ENCODE measurements at regions not wholly inside any gene's neighbourhood (a gene's known extent, or its start where the extent isn't known, plus 50 kb on each side); places are given as distances from the start of the nearest gene placed in this dataset.
"Not testable (repeated sequence)": the region's sequence is repeated elsewhere in the genome, so short reads cannot be mapped to it uniquely, and the experiment has no call there.

DNA sequence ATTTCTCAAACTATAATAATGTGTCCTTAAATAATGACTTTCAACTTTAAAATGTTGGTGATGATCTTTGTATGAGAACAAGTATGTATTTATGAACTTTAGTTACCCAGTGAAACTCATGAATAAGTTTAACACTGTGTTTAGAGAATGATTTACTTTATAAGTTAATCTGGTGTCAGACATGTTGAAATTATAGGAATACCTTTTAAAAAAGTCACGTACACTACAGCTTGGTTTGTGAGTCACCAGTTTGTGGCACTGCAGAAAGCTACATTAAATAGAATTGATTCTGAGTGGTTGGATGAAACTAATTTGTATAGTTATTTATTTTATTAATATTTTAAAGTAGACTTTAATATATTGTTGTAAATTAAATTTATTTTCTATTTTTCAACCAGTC lies 1366.2 kb upstream of the PCDH20 start:
- no peak for DNase-seq

DNA sequence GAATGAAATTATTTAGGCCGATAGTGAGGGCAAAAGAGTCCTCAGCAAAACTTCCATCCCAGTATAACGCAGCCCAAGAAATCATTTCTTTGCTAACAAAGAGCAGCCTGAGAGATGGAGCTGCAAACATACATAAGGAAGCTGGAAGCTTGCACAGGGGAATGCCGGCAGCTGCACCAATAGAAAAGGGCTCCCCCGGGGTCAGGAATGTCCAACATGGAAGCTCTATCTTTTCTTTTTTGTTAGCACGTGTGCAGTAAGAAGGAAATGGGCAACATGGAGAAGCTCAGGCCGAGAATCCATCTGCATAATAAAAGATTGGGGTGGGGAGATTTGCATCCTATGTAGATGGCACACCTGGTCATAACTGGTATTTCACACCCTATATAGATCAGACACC lies 1363.5 kb upstream of the PCDH20 start:
- no peak for DNase-seq

DNA sequence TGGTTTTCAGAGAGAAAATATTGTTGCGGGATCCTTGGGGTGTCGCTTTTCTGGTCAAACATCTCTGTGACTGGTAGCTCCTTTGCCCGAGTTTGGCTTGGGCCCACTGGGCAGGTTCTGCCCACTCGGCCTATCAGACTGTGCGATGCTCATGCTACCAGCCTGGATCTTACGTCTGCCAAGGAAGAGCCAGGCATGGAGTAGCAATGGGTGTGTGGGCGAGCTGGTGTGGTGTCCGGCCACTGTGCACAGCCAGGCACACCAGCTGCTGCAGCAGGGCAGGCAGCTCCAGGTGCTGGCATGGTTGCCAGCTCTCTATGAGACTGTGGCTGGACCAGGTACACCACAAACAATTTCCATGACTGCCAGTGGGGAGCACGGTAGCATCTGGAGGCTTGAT lies 1351.8 kb upstream of the PCDH20 start:
- no peak for DNase-seq

DNA sequence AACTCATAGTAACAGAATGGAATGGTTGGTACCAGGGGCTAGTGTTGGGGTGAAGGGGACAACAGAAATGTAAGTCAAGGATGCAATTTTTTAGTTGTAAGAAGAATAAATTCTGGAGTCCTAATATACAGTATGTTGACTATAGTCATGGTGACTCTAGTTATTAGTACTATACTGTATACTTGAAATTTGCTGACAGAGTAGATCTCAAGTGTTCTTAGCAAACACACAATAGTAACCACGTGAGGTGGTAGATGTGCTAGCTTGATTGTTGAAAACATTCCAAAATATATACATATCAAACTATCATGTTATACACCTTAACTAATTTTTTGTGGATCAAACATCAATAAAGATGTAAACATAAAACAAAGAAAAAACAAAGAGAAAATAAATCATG lies 1345.1 kb upstream of the PCDH20 start:
- DNase-seq: no peak

DNA sequence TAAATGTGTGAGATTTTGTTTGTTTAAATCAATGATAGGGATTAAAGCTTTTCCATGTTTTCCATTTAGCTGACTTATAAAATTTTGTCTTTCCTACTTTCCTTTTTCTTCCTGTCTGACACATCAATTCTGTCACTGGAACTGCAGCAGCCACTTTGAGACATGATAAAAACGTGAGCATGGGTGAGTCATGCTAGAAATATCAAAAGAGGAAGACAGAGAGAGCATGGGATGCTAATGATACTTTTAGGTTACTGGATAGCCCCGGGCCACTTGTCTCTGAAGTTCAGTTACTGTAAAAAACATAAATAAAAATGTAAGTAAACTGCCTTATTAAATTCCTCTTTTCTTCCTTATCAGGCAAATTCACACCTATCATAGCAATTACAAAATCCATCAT lies 1332.0 kb upstream of the PCDH20 start:
- DNase-seq: no peak

DNA sequence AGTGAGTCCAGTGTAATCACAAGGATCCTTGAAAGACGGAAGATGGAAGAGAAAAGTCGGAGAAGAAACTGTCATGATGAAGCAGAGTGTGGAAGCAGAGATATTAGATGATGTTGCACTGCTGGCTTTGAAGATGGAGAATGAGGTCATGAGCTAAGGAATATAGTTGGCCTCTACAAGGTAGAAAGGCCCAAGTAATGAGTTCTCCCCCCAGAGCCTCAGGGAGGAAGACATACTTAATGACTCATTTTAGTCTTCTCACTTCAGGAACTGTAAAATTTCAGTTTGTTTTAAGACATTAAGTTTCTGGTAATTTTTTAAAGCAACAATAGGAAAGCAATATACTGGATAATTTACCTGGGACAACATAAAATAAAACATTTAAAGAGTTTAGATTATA lies 1331.5 kb upstream of the PCDH20 start:
- no peak for DNase-seq

DNA sequence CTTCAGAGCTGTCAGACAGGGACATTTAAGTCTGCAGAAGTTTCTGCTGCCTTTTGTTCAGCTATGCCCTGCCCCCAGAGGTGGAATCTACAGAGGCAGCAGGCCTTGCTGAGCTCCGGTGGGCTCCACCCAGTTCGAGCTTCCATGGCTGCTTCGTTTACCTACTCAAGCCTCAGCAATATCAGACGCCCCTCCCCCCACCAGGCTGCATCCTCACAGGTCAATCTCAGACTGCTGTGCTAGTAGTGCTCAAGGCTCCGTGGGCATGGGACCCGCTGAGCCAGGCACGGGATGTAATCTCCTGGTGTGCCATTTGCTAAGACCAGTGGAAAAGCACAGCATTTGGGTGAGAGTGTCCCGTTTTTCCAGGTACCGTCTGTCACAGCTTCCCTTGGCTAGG lies 1314.1 kb upstream of the PCDH20 start:
- DNase-seq: not testable (repeated sequence)

DNA sequence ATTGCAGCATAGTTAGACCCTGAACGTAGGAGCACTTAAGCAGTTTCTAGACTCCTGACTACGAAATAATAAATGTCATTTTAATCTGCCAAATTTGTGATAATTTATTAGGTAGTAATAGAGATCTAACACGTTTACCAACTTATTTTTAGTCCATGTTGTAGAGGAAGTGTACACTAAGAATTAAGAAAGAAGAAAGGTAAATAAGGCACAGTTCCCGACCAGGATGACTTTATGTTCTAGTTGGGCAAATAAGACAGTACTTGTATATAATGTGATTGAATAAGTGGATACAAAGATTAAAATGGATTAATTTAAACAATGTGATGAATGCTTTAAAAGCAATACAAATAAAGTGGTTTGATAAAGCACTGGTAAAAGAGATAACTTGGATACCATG lies 1306.2 kb upstream of the PCDH20 start:
- no peak for DNase-seq

DNA sequence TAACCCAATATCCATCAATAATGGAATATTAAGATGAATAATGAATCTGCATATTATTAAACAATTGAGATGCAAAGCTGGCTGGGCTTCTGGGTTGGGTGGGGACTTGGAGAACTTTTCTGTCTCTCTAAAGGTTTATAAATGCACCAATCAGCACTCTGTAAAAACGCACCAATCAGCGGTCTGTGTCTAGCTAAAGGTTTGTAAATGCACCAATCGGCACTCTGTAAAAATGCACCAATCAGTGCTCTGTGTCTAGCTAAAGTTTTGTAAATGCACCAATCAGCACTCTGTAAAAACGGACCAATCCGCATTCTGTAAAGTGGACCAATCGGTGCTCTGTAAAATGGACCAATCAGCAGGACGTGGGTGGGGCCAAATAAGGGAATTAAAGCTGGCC lies 1296.3 kb upstream of the PCDH20 start:
- not testable (repeated sequence) for DNase-seq

DNA sequence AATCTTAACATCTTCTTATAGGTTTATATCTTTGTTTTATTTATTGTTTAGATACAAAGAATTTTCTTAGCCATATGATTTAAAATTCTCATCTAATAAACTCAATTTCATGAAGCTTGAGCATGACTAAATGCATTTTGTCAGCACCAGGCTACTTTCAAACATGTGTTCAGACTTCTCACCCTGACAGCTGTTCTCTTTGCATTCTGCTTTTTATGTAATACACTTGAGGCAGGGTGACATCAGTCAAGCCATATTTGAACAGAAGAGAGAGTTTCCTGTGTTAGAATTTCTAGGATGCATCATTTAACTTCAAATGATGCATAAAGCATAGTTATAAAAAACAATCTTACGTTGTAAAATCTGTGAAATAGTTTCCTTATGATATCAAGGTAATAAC lies 1295.1 kb upstream of the PCDH20 start:
- DNase-seq: no peak

DNA sequence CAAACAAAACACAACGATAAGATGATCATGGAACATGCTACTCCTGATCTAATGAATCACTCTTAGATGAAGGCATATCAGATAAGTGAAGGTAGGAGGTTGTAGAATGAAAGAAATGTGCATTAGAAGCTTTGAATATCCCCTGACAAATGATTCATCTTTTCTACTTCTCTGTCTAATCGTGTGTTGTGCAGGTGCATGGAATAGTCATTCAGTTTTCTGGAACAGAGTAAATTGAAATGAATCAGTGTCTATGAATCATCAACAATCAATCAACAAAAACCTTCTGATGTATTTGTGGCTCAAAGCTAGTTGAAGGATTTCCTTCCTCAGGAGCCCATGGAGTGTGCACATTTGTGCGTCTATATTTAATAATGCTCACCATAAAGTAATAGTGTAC lies 1290.4 kb upstream of the PCDH20 start:
- DNase-seq: no peak

DNA sequence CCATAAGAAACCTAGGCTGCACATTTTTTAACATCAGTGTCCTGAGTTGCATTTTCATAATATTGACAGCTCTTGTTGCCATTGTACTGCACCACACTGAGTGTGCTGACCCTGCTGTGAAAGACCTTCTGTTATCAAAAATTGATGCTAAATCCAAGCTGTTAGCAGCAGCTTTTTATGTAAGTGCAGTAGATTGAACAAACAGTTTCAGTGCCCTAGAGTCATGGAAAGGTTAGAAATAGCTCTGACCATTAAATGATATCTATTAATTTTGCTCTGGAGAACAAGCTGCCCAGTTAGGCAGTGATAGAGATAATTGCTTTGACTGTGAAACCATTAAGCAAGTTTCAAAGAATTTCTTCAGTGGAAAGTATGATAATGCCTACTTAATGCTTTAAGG lies 1289.2 kb upstream of the PCDH20 start:
- no peak for DNase-seq

DNA sequence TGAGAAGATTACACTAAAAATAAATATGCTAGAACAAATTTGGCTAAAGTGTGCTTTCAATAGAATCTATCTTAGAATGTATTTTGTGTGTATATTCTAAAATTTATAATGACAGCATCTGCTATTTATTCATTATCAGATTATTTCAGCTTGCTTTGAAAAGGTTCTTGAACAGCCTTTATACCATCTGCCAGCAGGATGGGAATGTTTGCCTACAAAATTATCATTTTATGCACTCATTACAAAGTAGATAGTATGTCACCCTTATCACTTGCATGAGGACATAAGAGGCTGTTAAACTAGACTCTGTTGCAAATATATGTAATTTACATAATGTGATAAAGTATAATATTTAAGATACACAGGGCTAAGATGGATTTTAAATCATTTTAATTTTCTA lies 1286.9 kb upstream of the PCDH20 start:
- peak; percentile 77 for DNase-seq

DNA sequence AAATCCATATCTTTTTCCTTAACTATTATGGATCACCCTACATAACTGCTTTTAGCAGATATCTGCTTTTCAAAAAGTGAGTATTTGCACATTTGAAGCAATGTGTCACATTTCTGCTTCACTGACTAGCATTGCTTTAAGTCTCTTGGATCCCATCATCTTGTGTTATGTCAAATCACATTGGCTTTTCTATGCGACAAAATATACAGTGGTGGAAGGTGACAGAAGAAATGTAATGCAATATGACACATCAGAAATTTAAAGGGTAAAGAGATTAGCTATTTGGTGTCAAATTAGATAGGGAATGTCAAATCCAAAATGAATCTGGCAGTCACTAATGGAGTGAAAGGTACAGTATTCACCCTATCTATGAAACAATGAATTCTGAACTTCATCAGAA lies 1282.1 kb upstream of the PCDH20 start:
- DNase-seq: no peak

DNA sequence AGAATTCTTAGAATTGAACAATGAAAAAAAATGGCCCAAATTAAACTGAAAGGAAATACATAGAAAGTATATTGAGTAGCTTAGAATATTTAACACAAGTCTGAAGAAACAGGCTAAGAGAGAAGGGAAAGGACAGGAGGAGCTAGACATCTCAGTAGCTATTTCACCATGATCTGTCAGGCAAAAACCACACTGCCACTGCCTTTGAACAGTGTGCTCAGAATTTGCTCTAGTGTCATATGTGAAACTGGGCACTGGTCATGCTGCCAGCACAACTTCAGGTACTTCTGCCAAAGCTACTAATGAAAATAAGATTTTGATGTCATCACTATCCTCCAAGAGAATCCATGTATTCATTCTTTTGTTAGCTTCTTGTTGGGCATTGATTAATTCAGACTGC lies 1280.8 kb upstream of the PCDH20 start:
- no peak for DNase-seq

DNA sequence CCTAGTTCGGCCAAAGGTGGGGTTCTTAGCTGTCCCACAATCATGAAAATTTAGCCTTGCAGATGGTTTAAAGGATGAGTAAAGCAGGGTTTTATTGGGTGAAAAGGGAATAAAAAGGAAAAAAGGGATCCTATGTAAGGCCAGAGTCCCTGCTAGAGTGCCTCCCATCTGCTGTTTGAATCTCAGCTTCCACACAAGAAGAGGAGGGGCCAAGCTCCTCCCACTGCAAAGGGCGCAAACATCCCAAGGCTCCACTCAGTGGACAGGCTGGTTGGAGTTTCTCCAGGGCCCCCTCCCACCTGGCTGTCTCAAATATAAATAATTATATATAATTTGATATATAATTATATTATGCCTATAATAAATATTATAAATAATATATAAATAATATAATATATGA lies 1272.1 kb upstream of the PCDH20 start:
- DNase-seq: no peak

DNA sequence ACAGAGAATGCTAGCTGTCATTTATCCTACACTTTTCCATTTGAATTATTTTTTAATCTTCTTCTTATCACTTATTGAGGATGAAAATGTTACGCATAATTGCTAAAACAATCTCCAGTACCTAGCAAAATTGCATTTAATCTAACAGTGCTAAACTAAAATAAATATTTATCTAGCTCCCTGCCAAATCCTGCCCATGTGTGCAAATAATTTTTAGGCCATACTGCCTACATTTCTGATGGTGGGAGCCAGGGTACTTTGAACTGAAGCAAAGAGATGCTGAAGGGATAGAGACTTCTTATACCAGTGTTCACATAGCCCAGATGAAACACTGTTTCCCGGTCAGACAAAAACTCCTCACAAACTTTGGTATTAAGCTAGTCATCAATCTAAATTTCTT lies 1268.7 kb upstream of the PCDH20 start:
- DNase-seq: no peak

DNA sequence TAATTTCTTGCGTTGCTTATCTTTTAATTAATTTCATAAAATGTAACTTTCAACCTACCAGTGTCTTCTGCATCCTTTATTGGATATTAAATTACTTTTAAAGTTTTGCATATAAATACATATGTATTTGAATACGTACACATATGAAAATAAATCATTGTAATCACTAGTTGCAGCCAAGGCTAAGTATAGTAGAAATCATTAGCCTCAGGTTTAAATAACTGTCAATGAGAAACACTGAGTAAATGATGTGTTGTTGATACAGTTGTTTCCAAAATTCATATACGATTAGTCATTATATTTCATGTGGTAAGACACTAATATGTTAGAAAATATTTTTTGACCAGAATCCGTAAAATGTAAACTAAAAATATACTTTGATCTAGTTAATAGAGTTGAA lies 1267.1 kb upstream of the PCDH20 start:
- DNase-seq: no peak

DNA sequence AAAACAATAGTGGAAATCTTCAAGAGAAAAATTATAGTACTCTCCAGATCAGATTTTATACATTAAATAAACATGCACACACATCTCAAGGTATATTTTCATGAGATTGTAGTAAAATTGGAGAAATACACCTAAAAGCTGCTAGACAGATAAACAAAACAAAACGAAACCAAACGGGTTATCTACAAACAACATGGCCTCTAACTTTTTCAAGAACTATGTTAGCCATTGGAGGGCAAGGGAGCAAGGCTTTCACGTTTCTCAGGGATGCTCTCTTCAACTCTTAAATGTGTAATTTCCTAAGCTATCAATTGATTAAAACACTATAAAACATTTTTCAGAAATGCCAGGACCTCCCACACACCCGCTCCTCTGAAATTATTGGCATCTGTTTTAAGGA lies 1262.4 kb upstream of the PCDH20 start:
- no peak for DNase-seq

DNA sequence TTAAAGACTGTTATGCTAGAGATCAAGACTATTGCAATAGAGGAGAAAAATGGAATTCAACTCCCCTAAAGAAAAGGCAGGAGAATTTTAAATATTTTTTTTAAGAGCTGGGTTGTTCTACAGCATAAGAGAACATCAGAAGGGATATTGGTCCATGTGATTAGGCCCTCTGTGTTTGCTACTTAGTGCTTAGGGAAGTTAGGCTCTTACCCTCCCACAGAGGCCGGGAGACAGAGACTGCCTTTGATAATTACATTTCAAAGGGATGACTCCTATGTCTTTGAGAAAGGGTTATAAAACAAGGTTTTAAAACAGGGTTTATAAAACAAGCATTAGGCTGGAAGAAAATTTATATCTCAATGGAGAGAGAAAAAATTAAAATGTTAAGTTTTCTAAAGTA lies 1248.1 kb upstream of the PCDH20 start:
- no peak for DNase-seq

DNA sequence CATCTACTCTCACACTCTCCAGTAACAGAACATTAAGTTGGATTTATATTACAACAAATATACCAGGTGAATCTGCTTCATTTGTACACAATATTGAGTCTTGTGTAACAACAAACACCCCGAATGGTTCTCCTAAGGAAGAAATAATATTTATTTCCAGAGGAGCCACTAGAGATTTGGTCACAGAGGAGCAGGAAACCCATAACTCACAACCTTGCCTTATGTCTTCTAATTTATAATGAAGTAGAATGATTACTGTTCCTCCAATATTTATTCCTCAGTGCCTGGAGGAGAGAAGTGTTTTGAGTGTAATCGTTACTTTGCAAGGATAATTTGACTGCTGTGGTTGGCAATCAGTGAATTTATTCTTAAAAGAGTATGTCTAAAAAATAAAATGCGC lies 1243.7 kb upstream of the PCDH20 start:
- no peak for DNase-seq

DNA sequence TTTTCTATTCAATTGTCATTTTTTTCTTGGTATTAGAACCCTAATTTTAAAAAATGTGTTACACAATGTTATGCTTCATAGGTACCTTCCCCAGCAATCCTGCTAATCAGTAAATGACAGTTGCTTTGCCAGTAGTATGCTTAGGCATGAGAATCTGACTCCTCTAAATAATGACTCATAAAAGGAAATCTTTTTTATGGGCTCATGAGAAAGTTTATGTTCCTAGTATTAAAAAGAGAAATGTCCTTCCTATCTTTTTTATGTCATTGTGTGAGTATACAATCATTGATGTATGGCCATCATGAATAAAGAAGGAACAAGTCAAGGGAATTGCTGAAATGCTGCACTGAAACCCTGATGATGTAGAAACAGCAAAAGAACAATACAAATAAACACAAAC lies 1237.7 kb upstream of the PCDH20 start:
- DNase-seq: no peak

DNA sequence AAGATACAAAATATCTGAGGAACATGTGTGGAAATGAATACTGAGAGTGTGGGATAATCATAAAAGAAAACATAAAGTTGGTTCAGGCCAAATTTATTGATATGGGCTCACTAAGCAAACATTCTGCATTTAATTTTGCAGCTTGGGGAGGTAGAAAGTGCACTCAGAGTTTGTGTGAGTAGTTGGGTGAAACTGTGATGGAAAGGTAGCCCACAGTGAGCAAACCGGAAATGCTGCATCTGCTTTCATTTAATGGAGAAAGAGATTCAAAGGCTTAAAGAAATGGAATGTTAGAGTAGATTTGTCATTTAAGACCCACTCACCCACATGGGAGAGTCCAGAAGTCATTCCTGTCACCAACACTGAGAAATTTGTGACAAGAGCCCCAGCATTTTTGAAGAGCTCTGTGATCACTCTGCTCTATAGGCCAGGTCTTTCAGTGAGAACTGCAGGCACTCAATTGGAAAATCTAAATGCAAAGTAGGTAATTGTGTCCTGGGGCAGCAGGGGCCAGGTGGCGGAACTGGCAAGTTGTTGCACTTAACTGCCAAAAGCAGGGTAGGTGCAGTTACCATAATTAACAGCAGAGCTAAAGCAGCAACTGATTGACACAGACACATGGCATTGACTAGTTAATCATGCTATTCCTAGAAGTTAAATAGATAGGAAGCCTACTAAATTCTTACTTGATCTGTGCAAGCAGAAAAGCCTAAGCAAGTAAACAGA lies 1228.3 kb upstream of the PCDH20 start:
- DNase-seq: peak; percentile 23

DNA sequence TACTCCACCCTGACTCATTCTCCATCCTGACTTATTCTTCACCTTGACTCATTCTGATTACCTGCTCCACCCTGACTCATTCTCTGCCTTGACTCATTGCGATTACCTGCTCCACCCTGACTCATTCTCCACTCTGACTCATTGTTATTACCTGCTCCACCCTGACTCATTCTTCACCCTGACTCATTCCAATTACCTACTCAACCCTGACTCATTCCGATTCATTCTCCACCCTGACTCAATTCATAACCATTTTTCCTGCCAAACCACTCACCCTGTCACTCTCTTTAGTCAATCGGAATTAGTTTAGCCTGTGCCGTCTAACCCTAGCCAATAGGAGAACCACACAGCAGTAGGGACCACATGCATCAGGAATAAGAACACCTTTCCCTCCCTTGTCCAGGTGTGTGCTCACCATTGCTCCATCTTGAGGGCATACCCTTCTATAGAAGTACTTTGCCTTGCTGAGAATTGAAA lies 1227.4 kb upstream of the PCDH20 start:
- DNase-seq: no peak

DNA sequence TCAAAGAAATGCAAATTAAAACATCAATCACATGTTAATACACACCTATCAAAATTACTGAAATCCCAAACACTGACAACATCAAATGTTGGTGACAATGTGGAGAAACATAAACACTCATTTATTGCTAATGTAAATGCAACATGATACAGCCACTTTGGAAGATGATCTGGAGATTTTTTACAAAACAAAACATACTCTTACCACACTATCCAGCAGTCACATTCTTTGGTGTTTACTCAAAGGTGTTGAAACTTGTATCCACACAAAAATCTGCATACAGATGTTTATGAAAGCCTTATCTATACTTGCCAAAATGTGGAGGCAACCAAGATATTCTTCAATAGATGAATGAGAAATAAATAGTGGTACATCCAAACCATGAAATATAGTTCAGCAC lies 1219.5 kb upstream of the PCDH20 start:
- DNase-seq: no peak

DNA sequence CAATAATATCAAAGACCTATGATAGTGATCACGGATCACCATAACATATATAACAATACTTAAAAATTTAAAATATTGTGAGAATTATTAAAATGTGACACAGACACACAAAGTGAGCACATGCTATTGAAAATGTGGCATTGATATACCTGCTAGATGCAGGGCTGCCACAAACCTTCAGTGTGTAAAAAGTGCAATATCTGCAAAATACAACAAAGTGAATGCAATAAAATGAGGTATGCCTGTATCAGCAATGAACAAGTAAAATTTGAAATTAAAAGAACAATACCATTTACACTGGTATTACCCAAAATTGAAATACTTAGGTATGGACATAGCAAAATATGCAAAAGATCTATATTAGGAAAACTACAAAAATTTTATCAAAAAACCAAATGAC lies 1217.8 kb upstream of the PCDH20 start:
- DNase-seq: no peak

All from NCI-H524 treated with DMSO at 0.1 percent for 48 hours (cell line).